Brain microvascular endothelial cell (primary cell): ENCODE measurements at regions not wholly inside any gene's neighbourhood (a gene's known extent, or its start where the extent isn't known, plus 50 kb on each side); places are given as distances from the start of the nearest gene placed in this dataset.

Experiments
- DNase-seq: peaks from one replicate; pipeline ENCODE4 v3.0.0-alpha.2; 2020
- H3K27ac ChIP-seq: fragments of 250-450 bp; sonication (Bioruptor Pico); 2 replicates; pipeline ENCODE4 v1.5.1; 2020; ENCODE audit warnings: mild to moderate bottlenecking, moderate library complexity
- H3K27me3 ChIP-seq: fragments of 250-450 bp; sonication (Bioruptor Pico); replicated peaks from 2 replicates; pipeline ENCODE4 v1.5.1; 2020; ENCODE audit warnings: mild to moderate bottlenecking
- H3K36me3 ChIP-seq: fragments of 250-450 bp; sonication (Bioruptor Pico); replicated peaks from 2 replicates; pipeline ENCODE4 v1.5.1; 2020; ENCODE audit warnings: mild to moderate bottlenecking
- H3K4me3 ChIP-seq: 2 replicates; pipeline ENCODE4 v1.5.1; 2011; ENCODE audit warnings: low read depth, mild to moderate bottlenecking, control low read depth, low read length, moderate library complexity
- in situ Hi-C: cut with HindIII; loops from 2 replicates; pipeline ENCODE4 v1.10.0; 2017; ENCODE audit warnings: low sequenced_read_pairs, low pct_ligation_motif_present
- TF ChIP-seq, protein P1 (sequence below): IDR thresholded peaks from 2 replicates; pipeline ENCODE4 v1.5.1; 2011; ENCODE audit warnings: low read depth, mild to moderate bottlenecking, moderate library complexity, low read length, control low read depth, inconsistent platforms; ENCODE audit errors: missing control alignments

DNA sequence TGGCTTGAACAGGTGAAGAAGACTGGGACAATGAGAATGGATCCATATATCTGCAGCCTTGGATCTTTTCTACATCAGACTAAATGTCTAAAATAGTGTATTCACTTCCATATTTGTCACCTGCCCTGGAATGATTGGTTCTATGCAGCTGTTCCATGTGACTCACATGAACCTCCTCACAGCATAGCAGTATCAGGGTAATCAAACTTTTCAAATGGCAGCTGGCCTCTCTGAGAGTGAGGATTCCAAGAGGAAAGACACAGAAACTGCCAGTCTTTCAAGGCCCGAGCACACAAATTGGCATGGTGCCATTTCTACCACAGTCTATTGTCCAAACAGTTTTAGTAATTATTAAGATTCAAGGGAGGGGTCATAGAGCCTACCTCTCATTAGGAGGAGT lies 859.3 kb downstream of the BCL11A start:
- Histone ChIP-seq H3K4me3 (no peak overlapping the region), H3K36me3 (no peaks in the 10 kb centered on the region), H3K27ac (no peak overlapping the region), H3K27me3 (no peaks in the 10 kb centered on the region)
- no peak for DNase-seq
- in situ Hi-C loops = no loop called here
- TF ChIP-seq, protein P1, sequence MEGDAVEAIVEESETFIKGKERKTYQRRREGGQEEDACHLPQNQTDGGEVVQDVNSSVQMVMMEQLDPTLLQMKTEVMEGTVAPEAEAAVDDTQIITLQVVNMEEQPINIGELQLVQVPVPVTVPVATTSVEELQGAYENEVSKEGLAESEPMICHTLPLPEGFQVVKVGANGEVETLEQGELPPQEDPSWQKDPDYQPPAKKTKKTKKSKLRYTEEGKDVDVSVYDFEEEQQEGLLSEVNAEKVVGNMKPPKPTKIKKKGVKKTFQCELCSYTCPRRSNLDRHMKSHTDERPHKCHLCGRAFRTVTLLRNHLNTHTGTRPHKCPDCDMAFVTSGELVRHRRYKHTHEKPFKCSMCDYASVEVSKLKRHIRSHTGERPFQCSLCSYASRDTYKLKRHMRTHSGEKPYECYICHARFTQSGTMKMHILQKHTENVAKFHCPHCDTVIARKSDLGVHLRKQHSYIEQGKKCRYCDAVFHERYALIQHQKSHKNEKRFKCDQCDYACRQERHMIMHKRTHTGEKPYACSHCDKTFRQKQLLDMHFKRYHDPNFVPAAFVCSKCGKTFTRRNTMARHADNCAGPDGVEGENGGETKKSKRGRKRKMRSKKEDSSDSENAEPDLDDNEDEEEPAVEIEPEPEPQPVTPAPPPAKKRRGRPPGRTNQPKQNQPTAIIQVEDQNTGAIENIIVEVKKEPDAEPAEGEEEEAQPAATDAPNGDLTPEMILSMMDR = no peak

DNA sequence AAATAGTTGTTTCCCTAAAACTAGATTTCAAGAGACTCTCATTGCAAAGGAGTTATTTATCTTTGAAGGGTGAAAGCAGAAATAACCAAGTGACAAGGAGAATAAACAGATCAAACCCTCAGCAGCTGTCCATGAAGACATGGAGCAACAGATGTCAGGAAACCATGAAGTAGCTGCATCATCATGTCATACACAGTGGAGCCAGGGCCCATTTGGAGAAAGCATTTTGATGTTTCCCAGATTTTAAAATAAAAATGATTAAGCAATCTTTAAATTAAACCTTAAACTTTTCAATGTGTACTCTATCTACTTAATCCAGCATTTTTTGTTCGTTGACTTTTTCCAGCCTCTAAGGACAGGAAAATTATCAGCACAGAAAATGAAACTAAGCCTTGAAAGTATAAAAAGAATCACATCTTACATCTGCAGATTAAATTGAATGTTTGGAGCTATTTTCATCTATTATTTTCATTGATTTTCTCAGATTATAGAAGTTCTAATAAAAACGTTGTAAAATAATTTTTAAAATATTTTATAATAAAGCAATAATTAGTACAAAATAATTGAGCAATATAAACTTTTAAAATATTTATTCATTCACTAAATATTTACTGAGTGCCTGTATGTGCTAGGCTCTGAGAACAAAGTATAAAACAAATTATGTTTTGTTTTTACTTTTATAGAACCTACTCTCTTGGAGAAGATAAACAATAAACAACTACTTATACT lies 860.1 kb downstream of the BCL11A start:
- in situ Hi-C loops = no loop called here
- TF ChIP-seq, protein P1 = no peak
- Histone ChIP-seq H3K27ac (no peak overlapping the region), H3K4me3 (no peak overlapping the region), H3K36me3 (no peaks in the 10 kb centered on the region), H3K27me3 (no peaks in the 10 kb centered on the region)
- no peak for DNase-seq

DNA sequence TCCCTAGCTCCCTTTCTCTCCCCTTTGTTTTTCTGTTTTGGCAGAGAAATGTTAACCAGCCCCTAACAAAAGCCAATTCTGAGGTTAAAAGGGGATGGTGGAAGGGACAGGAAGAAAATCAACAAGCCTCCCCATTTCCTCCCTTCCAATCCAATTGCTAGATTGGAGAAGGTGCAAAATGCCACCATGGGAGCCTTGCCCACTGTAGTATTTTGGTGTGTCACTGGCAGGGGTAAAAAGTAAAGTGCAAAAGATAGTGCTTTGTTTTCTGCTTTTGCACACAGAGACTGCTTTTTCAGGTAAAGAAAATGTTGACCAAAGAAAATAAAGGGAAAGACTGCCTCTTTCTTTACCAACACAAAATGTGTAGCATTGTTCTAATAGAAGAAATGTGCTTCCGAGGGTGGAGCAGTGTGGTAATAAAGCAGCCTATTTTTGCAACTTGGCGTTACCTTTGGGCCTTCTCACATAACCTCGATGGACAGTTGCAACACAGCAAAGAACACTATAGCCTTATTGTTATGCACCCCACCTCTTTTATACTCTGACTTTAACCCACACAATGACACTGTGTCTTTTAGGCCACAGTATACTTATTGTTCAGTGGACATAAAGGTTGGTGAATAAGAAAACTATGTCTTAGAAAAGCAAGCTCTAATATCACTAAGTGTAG lies 861.8 kb downstream of the BCL11A start:
- in situ Hi-C loops = no loop called here
- no peak overlapping the region for H3K27ac ChIP-seq
- H3K27me3 ChIP-seq = no peaks in the 10 kb centered on the region
- H3K4me3 ChIP-seq = no peak overlapping the region
- TF ChIP-seq, protein P1 = no peak
- H3K36me3 ChIP-seq = no peaks in the 10 kb centered on the region
- DNase-seq = no peak

DNA sequence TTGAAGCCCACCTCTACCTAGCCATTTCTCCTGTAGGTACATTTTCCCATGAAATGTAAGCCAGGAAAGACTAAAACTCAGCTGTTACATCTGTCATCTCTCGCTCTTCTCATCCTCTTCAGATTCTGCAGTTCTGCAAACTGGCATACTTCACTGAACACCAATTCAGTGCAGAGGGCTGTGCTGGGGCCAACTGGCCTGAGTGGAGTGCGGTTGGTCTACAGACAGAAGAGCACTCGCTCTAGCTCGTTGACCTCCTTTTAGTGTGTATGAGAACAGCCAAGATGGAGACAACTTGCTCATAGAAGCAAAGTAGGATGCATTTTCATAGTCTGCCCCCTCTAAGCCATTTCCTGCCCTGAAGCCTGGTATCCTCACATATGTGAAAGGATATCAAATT lies 862.6 kb downstream of the BCL11A start:
- in situ Hi-C loops = no loop called here
- no peak for DNase-seq
- Histone ChIP-seq H3K27ac (no peak overlapping the region), H3K27me3 (no peaks in the 10 kb centered on the region), H3K36me3 (no peaks in the 10 kb centered on the region), H3K4me3 (no peak overlapping the region)
- TF ChIP-seq, protein P1 = no peak

DNA sequence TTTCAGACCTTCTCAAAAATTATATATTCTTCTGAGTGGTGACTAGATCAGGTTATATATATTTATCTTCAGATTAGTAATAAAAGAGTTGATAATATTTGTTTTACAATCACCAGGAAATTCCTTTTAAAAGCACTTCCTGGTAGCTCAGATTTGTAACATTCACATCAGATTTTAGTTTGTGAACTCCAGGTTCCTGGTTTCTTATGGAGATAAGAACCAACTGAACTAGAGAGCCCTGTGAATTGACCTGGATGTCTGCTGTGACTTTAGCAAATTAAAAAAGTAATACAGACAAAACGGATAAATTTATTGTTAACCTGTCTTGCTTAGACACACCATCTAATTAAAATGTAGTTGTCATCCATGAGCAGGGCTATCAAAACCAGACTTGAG lies 868.7 kb downstream of the BCL11A start:
- in situ Hi-C loops = no loop called here
- Histone ChIP-seq H3K27ac (no peak overlapping the region), H3K36me3 (no peaks in the 10 kb centered on the region), H3K4me3 (no peak overlapping the region), H3K27me3 (no peaks in the 10 kb centered on the region)
- TF ChIP-seq, protein P1 = no peak
- no peak for DNase-seq
